IMR-90 (cell line): ENCODE measurements at regions not wholly inside any gene's neighbourhood (a gene's known extent, or its start where the extent isn't known, plus 50 kb on each side); places are given as distances from the start of the nearest gene placed in this dataset.

Source experiments
- ATAC-seq: fragments of 200-7000 bp; cut with Tn5 transposase; 2 replicates; pipeline ENCODE4 v1.9.1; 2020; ENCODE audit warnings: low read depth, mild to moderate bottlenecking, moderate library complexity
- BruUV-seq: library from RNA; stranded (reverse); fragments of 400-500 nt; replicated peaks from 2 replicates; lab custom pipeline; 2021; lab: Mats Ljungman, UMichigan
- CTCF ChIA-PET: fragments of 300-600 bp; formaldehyde crosslinking; extraction: SDS; loops from one replicate; lab custom pipeline; 2021; ENCODE audit warnings: antibody characterized with exemption; lab: Yijun Ruan, JAX
- POLR2A ChIA-PET: fragments of 300-600 bp; sonication (Branson Sonifier 250); formaldehyde crosslinking; loops from one replicate; lab custom pipeline; 2022; ENCODE audit warnings: antibody characterized with exemption; ENCODE audit not compliant: unreplicated experiment; lab: Charles Lee
- DNase-seq: peaks from one replicate; pipeline ENCODE4 v3.0.0; 2013
- H2AFZ ChIP-seq: replicated peaks from 2 replicates; pipeline ENCODE3; 2013; ENCODE audit warnings: low read length, mild to moderate bottlenecking; ENCODE audit not compliant: poor library complexity
- H2AK5ac ChIP-seq: 2 replicates; pipeline ENCODE4 v1.6.1; 2013; ENCODE audit warnings: low read depth, low read length, inconsistent platforms
- H2AK9ac ChIP-seq: replicated peaks from 2 replicates; pipeline ENCODE3; 2013; ENCODE audit warnings: mild to moderate bottlenecking, low read depth, low read length, moderate library complexity; ENCODE audit not compliant: poor library complexity
- H2BK120ac ChIP-seq: 2 replicates; pipeline ENCODE4 v1.6.1; 2013; ENCODE audit warnings: low read depth, low read length, inconsistent platforms
- H2BK15ac ChIP-seq: 3 replicates; pipeline ENCODE4 v1.6.1; 2013; ENCODE audit warnings: low read depth, low read length, inconsistent platforms
- H2BK20ac ChIP-seq: 2 replicates; pipeline ENCODE4 v1.6.1; 2013; ENCODE audit warnings: low read depth, mild to moderate bottlenecking, inconsistent platforms, low read length, moderate library complexity
- H2BK5ac ChIP-seq: 2 replicates; pipeline ENCODE4 v1.6.1; 2013; ENCODE audit warnings: mild to moderate bottlenecking, low read depth, low read length, inconsistent platforms; ENCODE audit not compliant: poor library complexity, severe bottlenecking
- H3K14ac ChIP-seq: replicated peaks from 2 replicates; pipeline ENCODE4 v1.6.1; 2013; ENCODE audit warnings: low read depth, low read length, inconsistent platforms
- H3K18ac ChIP-seq: 2 replicates; pipeline ENCODE4 v1.6.1; 2013; ENCODE audit warnings: low read depth, low read length, control low read depth
- H3K23ac ChIP-seq: 2 replicates; pipeline ENCODE4 v1.6.1; 2013; ENCODE audit warnings: low read depth, low read length, inconsistent platforms
- H3K27ac ChIP-seq: 2 replicates; pipeline ENCODE4 v1.5.1; 2013; ENCODE audit warnings: mild to moderate bottlenecking, control low read depth, low read length; ENCODE audit not compliant: insufficient read depth
- H3K27me3 ChIP-seq: 2 replicates; pipeline ENCODE4 v1.6.1; 2013; ENCODE audit warnings: low read length; ENCODE audit not compliant: control insufficient read depth, insufficient read depth
- H3K36me3 ChIP-seq: 2 replicates; pipeline ENCODE4 v1.6.1; 2013; ENCODE audit warnings: low read length, mixed read lengths; ENCODE audit not compliant: control insufficient read depth, insufficient read depth
- H3K4ac ChIP-seq: 2 replicates; pipeline ENCODE4 v1.6.1; 2013; ENCODE audit warnings: low read depth, low read length, inconsistent platforms
- H3K4me1 ChIP-seq: 2 replicates; pipeline ENCODE4 v1.6.1; 2013; ENCODE audit warnings: low read length, mixed read lengths; ENCODE audit not compliant: control insufficient read depth, insufficient read depth
- H3K4me2 ChIP-seq: 2 replicates; pipeline ENCODE4 v1.6.1; 2013; ENCODE audit warnings: low read depth, mild to moderate bottlenecking, control low read depth, low read length, moderate library complexity
- H3K4me3 ChIP-seq: 2 replicates; pipeline ENCODE4 v1.5.1; 2013; ENCODE audit warnings: low read depth, mild to moderate bottlenecking, control low read depth, low read length, moderate library complexity; ENCODE audit not compliant: insufficient read depth
- H3K56ac ChIP-seq: 2 replicates; pipeline ENCODE4 v1.6.1; 2013; ENCODE audit warnings: low read length, inconsistent platforms; ENCODE audit not compliant: insufficient read depth; ENCODE audit errors: extremely low read depth
- H3K79me1 ChIP-seq, 2 experiments: 2 replicates each; pipeline ENCODE4 v1.6.1; 2013; ENCODE audit warnings: low read length in 2 of 2, inconsistent platforms in 1 of 2, low read depth in 1 of 2
- H3K9ac ChIP-seq: 2 replicates; pipeline ENCODE4 v1.6.1; 2013; ENCODE audit warnings: low read depth, low read length, control low read depth
- H3K9me1 ChIP-seq: 2 replicates; pipeline ENCODE4 v1.6.1; 2013; ENCODE audit warnings: low read length, inconsistent platforms; ENCODE audit not compliant: insufficient read depth
- H3K9me3 ChIP-seq: 2 replicates; pipeline ENCODE4 v1.6.1; 2013; ENCODE audit warnings: low read length; ENCODE audit not compliant: control insufficient read depth, insufficient read depth
- H4K20me1 ChIP-seq: 2 replicates; pipeline ENCODE4 v1.6.1; 2013; ENCODE audit warnings: low read length, inconsistent platforms; ENCODE audit not compliant: insufficient read depth
- H4K5ac ChIP-seq: 2 replicates; pipeline ENCODE4 v1.6.1; 2013; ENCODE audit warnings: mild to moderate bottlenecking, low read depth, low read length, control low read depth
- H4K8ac ChIP-seq, 2 experiments: 2 replicates each; pipeline ENCODE4 v1.6.1; 2013; ENCODE audit warnings: low read depth in 2 of 2, low read length in 2 of 2, control low read depth in 1 of 2, inconsistent platforms in 1 of 2
- H4K91ac ChIP-seq: 2 replicates; pipeline ENCODE4 v1.6.1; 2013; ENCODE audit warnings: low read depth, low read length, inconsistent platforms; ENCODE audit not compliant: insufficient read depth
- CEBPB ChIP-seq: IDR thresholded peaks from 2 replicates; pipeline ENCODE4 v1.6.1; 2012; ENCODE audit warnings: low read depth, low read length, improper control_type of control experiment
- FOS ChIP-seq: fragments of 150-350 bp; IDR thresholded peaks from 2 replicates; pipeline ENCODE4 v1.6.1; 2016; ENCODE audit warnings: low read depth, low read length
- WGBS, 2 experiments: methylation state at CpG; one replicate each; pipeline versions ENCODE4 v1.1.5 to v1.1.7; 2013; ENCODE audit warnings: missing lambda C conversion rate in 2 of 2; ENCODE audit not compliant: insufficient read length in 1 of 2; ENCODE audit errors: extremely low coverage in 2 of 2; 5-methylcytosine and 5-hydroxymethylcytosine counted together
- dilution Hi-C: fragments of 300-500 bp; cut with HindIII; formaldehyde crosslinking; loops from one replicate; pipeline ENCODE4 v1.14.3; 2018; ENCODE audit warnings: low sequenced_read_pairs; ENCODE audit not compliant: unreplicated experiment
- in situ Hi-C: fragments of 300-500 bp; cut with MboI; formaldehyde crosslinking; loops from 3 replicates; pipeline ENCODE4 v1.14.3; 2019; ENCODE audit warnings: low sequenced_read_pairs, inconsistent platforms, mixed read lengths
- intact Hi-C: fragments of 100-400 bp; cut with micrococcal nuclease; formaldehyde crosslinking; loops from 2 replicates; pipeline ENCODE4 v1.10.0; 2022

GRCh38 chr2:71859211-71859847 is 288.3 kb downstream of the CYP26B1 start:
- H3K4ac ChIP-seq = no peak overlapping the region
- H2AK5ac ChIP-seq = no peak overlapping the region
- H3K14ac ChIP-seq = no peak overlapping the region
- H2BK5ac ChIP-seq = no peak overlapping the region
- no peak overlapping the region for H3K18ac ChIP-seq
- H3K4me2 ChIP-seq = no peak overlapping the region
- H4K5ac ChIP-seq = no peak overlapping the region
- H3K9ac ChIP-seq = no peak overlapping the region
- WGBS, 2 experiments = no CpG with 5 or more reads among the region's 7 CpGs
- no peaks in the 10 kb centered on the region for H3K9me1 ChIP-seq
- H4K8ac ChIP-seq = no peak overlapping the region
- ChIA-PET POLR2A (no interaction called here), CTCF (no interaction called here)
- no peaks in the 10 kb centered on the region for H4K20me1 ChIP-seq
- no peak overlapping the region for H3K4me3 ChIP-seq
- no peaks in the 10 kb centered on the region for H3K79me1 ChIP-seq
- H3K56ac ChIP-seq = no peak overlapping the region
- no TSS peak for BruUV-seq
- H3K27ac ChIP-seq = no peak overlapping the region
- H2AK9ac ChIP-seq = no peak overlapping the region
- H4K91ac ChIP-seq = no peak overlapping the region
- peaks cover 27% of the 10 kb centered on the region for H3K27me3 ChIP-seq
- no peak for DNase-seq
- in situ Hi-C loops (no loop called here), dilution Hi-C loops (no loop called here), intact Hi-C loops (no loop called here)
- H3K36me3 ChIP-seq = no peaks in the 10 kb centered on the region
- no peaks in the 10 kb centered on the region for H3K4me1 ChIP-seq
- no peak overlapping the region for H2BK15ac ChIP-seq
- H3K9me3 ChIP-seq = peaks cover 2% of the 10 kb centered on the region
- TF ChIP-seq FOS = no peak
- TF ChIP-seq CEBPB = peak; percentile 39; the same call in 1 of the 2 replicates
- H2BK120ac ChIP-seq = no peak overlapping the region
- no peak for ATAC-seq
- H2BK20ac ChIP-seq = no peak overlapping the region
- no peak overlapping the region for H2AFZ ChIP-seq
- no peak overlapping the region for H3K23ac ChIP-seq
